Astrocyte (in vitro differentiated cells and primary cell): ENCODE measurements at regions not wholly inside any gene's neighbourhood (a gene's known extent, or its start where the extent isn't known, plus 50 kb on each side); places are given as distances from the start of the nearest gene placed in this dataset.

Experiments used
- DNase-seq: peaks from one replicate; pipeline ENCODE4 v3.0.0-alpha.2; 2010; ENCODE audit warnings: low read depth
- FAIRE-seq: peaks from 2 replicates; lab custom pipeline; 2011; peaks lifted over from hg19 to GRCh38; lab: Jason Lieb, UNC
- H2AFZ ChIP-seq: 2 replicates; pipeline ENCODE4 v1.6.0; 2012; ENCODE audit warnings: low read depth, low read length, inconsistent platforms
- H3K27ac ChIP-seq: 2 replicates; pipeline ENCODE4 v1.5.1; 2011; ENCODE audit warnings: low read depth, low read length, inconsistent platforms
- H3K27me3 ChIP-seq: 2 replicates; pipeline ENCODE4 v1.6.0; 2011; ENCODE audit warnings: low read length, inconsistent platforms; ENCODE audit not compliant: insufficient read depth
- H3K36me3 ChIP-seq: 2 replicates; pipeline ENCODE4 v1.5.1; 2011; ENCODE audit warnings: low read length, inconsistent platforms; ENCODE audit not compliant: insufficient read depth
- H3K4me1 ChIP-seq: 2 replicates; pipeline ENCODE4 v1.5.1; 2011; ENCODE audit warnings: low read length, inconsistent platforms; ENCODE audit not compliant: insufficient read depth
- H3K4me2 ChIP-seq: 2 replicates; pipeline ENCODE4 v1.6.0; 2012; ENCODE audit warnings: low read length, inconsistent platforms
- H3K4me3 ChIP-seq: 2 replicates; pipeline ENCODE4 v1.5.1; 2011; ENCODE audit warnings: low read depth, mild to moderate bottlenecking, low read length, inconsistent platforms; ENCODE audit not compliant: insufficient read depth
- H3K79me2 ChIP-seq: 2 replicates; pipeline ENCODE4 v1.6.0; 2012; ENCODE audit warnings: mild to moderate bottlenecking, low read length, inconsistent platforms; ENCODE audit not compliant: insufficient read depth
- H3K9ac ChIP-seq: 2 replicates; pipeline ENCODE4 v1.6.0; 2012; ENCODE audit warnings: mild to moderate bottlenecking, low read length, inconsistent platforms
- H3K9me3 ChIP-seq: 2 replicates; pipeline ENCODE4 v1.5.1; 2012; ENCODE audit warnings: low read depth, mild to moderate bottlenecking, low read length, inconsistent platforms; ENCODE audit not compliant: insufficient read depth
- H4K20me1 ChIP-seq: 2 replicates; pipeline ENCODE4 v1.6.0; 2012; ENCODE audit warnings: low read length, inconsistent platforms; ENCODE audit not compliant: insufficient read depth
- H3K27ac Mint-ChIP-seq: one replicate; pipeline ENCODE4 v1.8.0; 2021; ENCODE audit warnings: mild to moderate bottlenecking, mixed read lengths; ENCODE audit not compliant: unreplicated experiment
- H3K27me3 Mint-ChIP-seq: one replicate; pipeline ENCODE4 v1.8.0; 2021; ENCODE audit warnings: low read depth, mixed read lengths; ENCODE audit not compliant: unreplicated experiment
- H3K36me3 Mint-ChIP-seq: one replicate; pipeline ENCODE4 v1.8.0; 2021; ENCODE audit warnings: low read depth, mixed read lengths; ENCODE audit not compliant: unreplicated experiment
- H3K4me1 Mint-ChIP-seq: one replicate; pipeline ENCODE4 v1.8.0; 2021; ENCODE audit warnings: low read depth, mixed read lengths; ENCODE audit not compliant: unreplicated experiment
- H3K4me3 Mint-ChIP-seq: one replicate; pipeline ENCODE4 v1.8.0; 2021; ENCODE audit warnings: mild to moderate bottlenecking, moderate library complexity, mixed read lengths; ENCODE audit not compliant: unreplicated experiment
- H3K9me3 Mint-ChIP-seq: one replicate; pipeline ENCODE4 v1.8.0; 2021; ENCODE audit warnings: mild to moderate bottlenecking, mixed read lengths; ENCODE audit not compliant: unreplicated experiment
- CTCF ChIP-seq: IDR thresholded peaks from 2 replicates; pipeline ENCODE4 v1.5.1; 2011; ENCODE audit warnings: low read depth, mild to moderate bottlenecking, inconsistent platforms, low read length, moderate library complexity; ENCODE audit not compliant: insufficient read depth
- EZH2 ChIP-seq: IDR thresholded peaks from 2 replicates; pipeline ENCODE4 v1.6.1; 2012; ENCODE audit warnings: mild to moderate bottlenecking, low read length, inconsistent platforms; ENCODE audit not compliant: insufficient read depth

- Histone ChIP-seq H3K27ac (no peak overlapping the region), H3K4me3 (no peak overlapping the region), H3K9me3 (no peaks in the 10 kb centered on the region), H3K27me3 (no peaks in the 10 kb centered on the region), H3K4me1 (no peaks in the 10 kb centered on the region), H3K79me2 (no peaks in the 10 kb centered on the region), H3K9ac (no peak overlapping the region), H4K20me1 (no peaks in the 10 kb centered on the region), H2AFZ (no peak overlapping the region), H3K4me2 (no peak overlapping the region), H3K36me3 (no peaks in the 10 kb centered on the region)
- no peak overlapping the region for H3K4me3 Mint-ChIP-seq
- H3K27ac Mint-ChIP-seq, result no peak overlapping the region
- DNase-seq (no peak), FAIRE-seq (no peak)
- TF ChIP-seq CTCF (no peak), EZH2 (no peak)
- no peaks in the 10 kb centered on the region for H3K4me1 Mint-ChIP-seq
- no peaks in the 10 kb centered on the region for H3K36me3 Mint-ChIP-seq
- no peaks in the 10 kb centered on the region for H3K27me3 Mint-ChIP-seq
- H3K9me3 Mint-ChIP-seq, result no peaks in the 10 kb centered on the region
Measured at GRCh38 chr6:144767051-144767450, 481.9 kb downstream of the UTRN start.

GRCh38 chr6:144768551-144769075, 483.5 kb downstream of the UTRN start:
- H2AFZ ChIP-seq, result no peak overlapping the region
- no peak overlapping the region for H3K4me2 ChIP-seq
- no peak overlapping the region for H3K4me3 Mint-ChIP-seq
- H4K20me1 ChIP-seq, result no peaks in the 10 kb centered on the region
- no peaks in the 10 kb centered on the region for H3K9me3 ChIP-seq
- H3K79me2 ChIP-seq, result no peaks in the 10 kb centered on the region
- no peaks in the 10 kb centered on the region for H3K4me1 ChIP-seq
- H3K27ac ChIP-seq, result no peak overlapping the region
- no peaks in the 10 kb centered on the region for H3K27me3 Mint-ChIP-seq
- no peaks in the 10 kb centered on the region for H3K36me3 Mint-ChIP-seq
- no peaks in the 10 kb centered on the region for H3K4me1 Mint-ChIP-seq
- DNase-seq (no peak), FAIRE-seq (no peak)
- H3K9me3 Mint-ChIP-seq, result no peaks in the 10 kb centered on the region
- no peaks in the 10 kb centered on the region for H3K27me3 ChIP-seq
- no peaks in the 10 kb centered on the region for H3K36me3 ChIP-seq
- H3K4me3 ChIP-seq, result no peak overlapping the region
- no peak overlapping the region for H3K9ac ChIP-seq
- no peak for TF ChIP-seq EZH2
- TF ChIP-seq CTCF, result no peak
- no peak overlapping the region for H3K27ac Mint-ChIP-seq

- TF ChIP-seq EZH2 (no peak), CTCF (no peak)
- Mint-ChIP-seq H3K36me3 (peaks cover under 1% of the 10 kb centered on the region), H3K27me3 (no peaks in the 10 kb centered on the region), H3K4me3 (no peak overlapping the region), H3K9me3 (no peaks in the 10 kb centered on the region), H3K27ac (no peak overlapping the region), H3K4me1 (no peaks in the 10 kb centered on the region)
- Histone ChIP-seq H2AFZ (no peak overlapping the region), H3K79me2 (no peaks in the 10 kb centered on the region), H3K4me1 (no peaks in the 10 kb centered on the region), H3K4me2 (no peak overlapping the region), H3K9ac (no peak overlapping the region), H3K36me3 (no peaks in the 10 kb centered on the region), H4K20me1 (no peaks in the 10 kb centered on the region), H3K27me3 (no peaks in the 10 kb centered on the region), H3K9me3 (no peaks in the 10 kb centered on the region), H3K4me3 (no peak overlapping the region), H3K27ac (no peak overlapping the region)
- FAIRE-seq (no peak), DNase-seq (no peak)
Measured at GRCh38 chr6:144769142-144769541, 484.0 kb downstream of the UTRN start.
